GM12873 (cell line): ENCODE measurements at regions not wholly inside any gene's neighbourhood (a gene's known extent, or its start where the extent isn't known, plus 50 kb on each side); places are given as distances from the start of the nearest gene placed in this dataset.
A peak's percentile ranks its signal among the peaks of the same experiment; 100 is the strongest.

Source experiments
- CTCF ChIP-seq: IDR thresholded peaks from 2 replicates; pipeline ENCODE4 v1.5.1; 2012; ENCODE audit warnings: low read depth, mild to moderate bottlenecking, moderate library complexity, low read length, control low read depth; ENCODE audit not compliant: insufficient read depth; ENCODE audit errors: missing control alignments

GRCh38 chr9:109893241-109893640, 113.2 kb downstream of the PALM2AKAP2 start:
- no peak for TF ChIP-seq CTCF

- TF ChIP-seq CTCF = no peak
Measured at GRCh38 chr9:109894473-109894872, 114.5 kb downstream of the PALM2AKAP2 start.

GRCh38 chr9:109894921-109895758, 115.1 kb downstream of the PALM2AKAP2 start:
- no peak for TF ChIP-seq CTCF

- TF ChIP-seq CTCF = no peak
Measured at GRCh38 chr9:109901201-109901600, 121.2 kb downstream of the PALM2AKAP2 start.

- peak; percentile 86 for TF ChIP-seq CTCF
Measured at GRCh38 chr9:109903515-109904138, 123.6 kb downstream of the PALM2AKAP2 start.

GRCh38 chr9:109904666-109905065, 124.7 kb downstream of the PALM2AKAP2 start:
- TF ChIP-seq CTCF = no peak

- TF ChIP-seq CTCF = no peak
Measured at GRCh38 chr9:109905472-109905871, 125.5 kb downstream of the PALM2AKAP2 start.
